NCI-H2196 (cell line): ENCODE measurements at regions not wholly inside any gene's neighbourhood (a gene's known extent, or its start where the extent isn't known, plus 50 kb on each side); places are given as distances from the start of the nearest gene placed in this dataset.
"Not testable (repeated sequence)": the region's sequence is repeated elsewhere in the genome, so short reads cannot be mapped to it uniquely, and the experiment has no call there.

ENCODE experiments used
- DNase-seq: peaks from one replicate; lab custom pipeline; 2025; ENCODE audit not compliant: unreplicated experiment; lab: John Stamatoyannopoulos, UW

DNA sequence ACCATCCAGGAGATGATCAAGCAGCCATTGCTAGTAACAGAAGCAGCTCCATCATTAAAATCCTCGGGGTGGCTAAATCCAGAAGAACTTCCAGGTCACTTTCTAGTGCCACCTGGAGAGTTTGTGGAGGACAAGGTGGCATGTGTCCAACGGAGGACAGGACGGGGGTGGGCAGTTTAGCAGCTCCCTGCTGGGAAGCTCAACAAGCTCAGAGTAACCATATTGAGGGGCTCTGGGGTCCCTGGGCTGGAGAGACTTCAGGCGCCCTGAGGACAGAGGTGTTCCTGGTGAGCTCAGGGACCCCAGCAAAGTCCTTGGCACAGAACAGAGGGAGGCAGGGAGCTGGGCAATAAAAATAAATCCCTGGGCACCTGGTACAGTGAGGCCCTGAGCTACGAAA is 140.0 kb upstream of the FHL2 start:
- no peak for DNase-seq

DNA sequence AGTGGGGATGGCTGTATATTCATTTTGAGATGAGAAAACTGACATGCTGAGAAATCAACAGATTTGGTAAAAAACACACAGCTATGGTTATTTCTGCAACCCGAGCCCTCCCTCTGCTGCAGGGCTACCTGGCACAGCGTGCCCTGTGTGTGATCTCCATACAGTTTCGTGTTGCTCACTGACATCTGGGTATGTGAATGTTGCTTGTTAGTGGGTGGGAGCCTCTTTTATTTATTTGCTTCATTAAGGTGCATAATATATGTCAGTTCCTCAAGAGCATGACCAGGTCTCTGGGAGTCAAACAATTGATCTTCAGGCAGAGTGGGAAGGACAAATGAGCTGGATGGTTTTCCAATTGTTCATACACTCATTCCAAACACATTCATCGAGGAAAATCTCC is 139.1 kb upstream of the FHL2 start:
- no peak for DNase-seq

DNA sequence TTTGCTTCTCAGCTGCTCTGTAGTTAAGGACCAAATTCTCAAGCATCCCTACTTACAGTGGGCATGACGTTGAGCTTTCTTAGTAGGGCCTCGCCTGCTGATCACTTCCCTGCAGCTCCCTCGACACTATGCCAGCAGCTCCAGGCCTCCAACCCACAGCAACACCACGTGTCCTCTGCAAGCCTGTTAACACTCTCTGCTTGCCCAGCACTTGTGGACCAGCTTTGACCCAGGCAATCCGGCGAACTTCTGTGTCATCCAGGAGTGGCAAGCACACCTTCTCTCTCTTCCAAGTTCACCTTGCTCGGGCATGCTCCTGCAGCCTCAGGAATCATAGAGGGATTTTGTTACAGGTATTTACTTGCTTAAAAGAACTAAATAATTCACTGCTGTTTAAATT is 138.6 kb upstream of the FHL2 start:
- no peak for DNase-seq

DNA sequence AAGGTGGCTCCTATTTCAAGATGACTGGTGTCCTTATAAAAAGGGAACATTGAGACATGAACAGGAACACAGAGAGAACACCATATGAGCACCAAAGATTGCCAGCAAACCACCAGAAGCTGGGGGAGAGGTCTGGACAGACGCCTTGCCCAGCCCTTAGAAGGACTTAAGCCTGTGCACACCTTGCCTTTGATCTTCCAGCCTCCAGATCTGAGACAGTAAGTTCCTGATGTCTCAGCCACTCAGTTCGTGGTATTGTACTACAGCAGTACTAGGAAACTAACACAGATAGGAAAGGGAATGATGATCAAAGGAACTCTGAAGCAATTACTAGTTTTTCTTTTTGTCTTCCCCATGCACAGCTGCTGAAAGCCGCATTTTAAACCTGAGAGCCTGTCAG is 137.3 kb upstream of the FHL2 start:
- no peak for DNase-seq

DNA sequence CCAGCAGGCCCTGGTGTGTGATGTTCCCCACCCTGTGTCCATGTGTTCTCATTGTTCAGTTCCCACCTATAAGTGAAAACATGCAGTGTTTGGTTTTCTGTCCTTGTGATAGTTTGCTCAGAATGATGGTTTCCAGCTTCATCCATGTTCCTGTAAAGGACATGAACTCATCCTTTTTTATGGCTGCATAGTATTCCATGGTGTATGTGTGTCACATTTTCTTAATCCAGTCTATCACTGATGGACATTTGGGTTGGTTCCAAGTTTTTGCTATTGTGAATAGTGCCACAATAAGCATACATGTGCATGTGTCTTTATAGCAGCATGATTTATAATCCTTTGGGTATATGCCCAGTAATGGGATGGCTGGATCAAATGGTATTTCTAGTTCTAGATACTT is 130.4 kb upstream of the FHL2 start:
- DNase-seq, result not testable (repeated sequence)

DNA sequence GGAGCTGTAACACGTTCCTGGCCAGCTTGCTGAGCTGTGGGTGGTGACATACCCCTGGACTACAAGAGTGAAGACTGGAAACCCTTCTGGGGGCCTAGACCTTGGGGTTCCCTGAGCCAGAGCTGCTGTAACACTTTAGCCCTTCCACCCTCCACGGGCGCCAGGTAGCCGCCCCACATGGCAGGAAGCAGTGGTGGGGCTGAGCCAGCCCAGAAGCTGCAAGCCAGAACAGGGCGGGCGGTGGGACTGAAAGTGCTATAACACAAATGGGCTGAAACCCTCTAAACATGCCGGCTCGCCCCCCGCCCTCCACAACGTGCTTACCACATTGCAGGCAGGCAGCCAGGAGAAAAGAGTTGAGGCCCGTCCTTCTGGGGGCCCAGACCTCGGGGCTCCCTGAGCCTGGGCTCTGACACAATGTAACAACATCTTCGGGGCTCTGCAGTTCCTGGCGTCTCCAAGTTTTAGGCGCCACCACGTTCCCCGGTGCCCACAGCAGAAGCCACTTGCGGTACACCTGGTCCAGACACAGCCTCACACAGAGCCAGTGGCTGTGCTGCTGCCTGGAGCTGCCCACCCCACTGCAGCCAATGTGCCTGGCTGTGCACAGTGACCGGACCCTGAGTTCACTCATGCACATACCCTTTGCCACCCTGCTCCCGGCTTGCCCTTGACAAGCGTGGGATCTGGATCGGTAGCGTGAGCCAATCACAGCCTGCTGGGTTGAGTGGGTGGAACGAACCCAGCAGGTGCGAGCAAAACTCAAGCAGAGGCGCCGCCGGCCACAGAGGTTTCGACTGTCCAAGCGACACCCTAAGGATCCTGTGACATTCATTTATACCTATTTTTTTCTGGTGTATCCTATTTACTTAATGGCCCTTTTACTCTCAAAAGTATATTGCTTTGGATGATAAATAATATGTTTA is 127.4 kb upstream of the FHL2 start:
- no peak for DNase-seq

DNA sequence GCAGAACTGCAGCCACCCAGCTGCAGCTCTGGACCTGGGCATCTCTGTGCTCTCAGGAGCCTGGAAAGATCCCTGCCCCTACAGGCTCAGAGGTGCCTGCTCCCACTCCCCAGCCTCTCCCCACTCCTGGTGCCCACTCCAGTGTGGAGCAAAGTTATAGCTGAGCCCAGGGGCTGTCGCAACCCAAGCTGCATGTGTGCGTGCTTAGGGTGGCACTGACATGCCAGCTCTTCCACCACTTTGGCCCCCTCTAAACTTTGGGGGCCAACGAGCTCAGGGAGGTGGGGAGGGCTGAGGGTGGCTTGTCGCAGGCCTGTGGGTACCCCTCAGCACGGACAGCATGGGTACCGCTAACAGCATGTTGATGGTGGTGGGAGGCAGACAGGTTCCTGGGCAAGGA is 126.3 kb upstream of the FHL2 start:
- no peak for DNase-seq

DNA sequence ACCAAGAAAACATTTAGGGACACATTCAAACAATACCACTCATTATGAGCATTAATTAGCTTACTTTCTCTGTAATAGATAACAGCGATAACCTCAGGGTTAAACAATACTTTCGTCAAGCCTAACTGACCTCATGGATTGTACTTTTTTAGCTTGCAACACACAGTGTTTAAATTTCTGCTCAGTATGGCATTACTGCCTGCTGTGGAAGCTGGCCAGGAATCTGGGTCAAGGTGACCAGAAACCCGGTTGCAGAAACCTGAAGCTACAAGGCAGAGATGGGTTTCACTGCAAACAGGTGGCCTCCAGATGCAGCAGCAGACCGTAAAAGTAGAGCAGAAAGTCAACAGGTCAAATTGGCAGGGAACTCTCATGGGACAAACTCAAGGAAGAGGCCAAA is 123.8 kb upstream of the FHL2 start:
- DNase-seq, result peak; percentile 37

DNA sequence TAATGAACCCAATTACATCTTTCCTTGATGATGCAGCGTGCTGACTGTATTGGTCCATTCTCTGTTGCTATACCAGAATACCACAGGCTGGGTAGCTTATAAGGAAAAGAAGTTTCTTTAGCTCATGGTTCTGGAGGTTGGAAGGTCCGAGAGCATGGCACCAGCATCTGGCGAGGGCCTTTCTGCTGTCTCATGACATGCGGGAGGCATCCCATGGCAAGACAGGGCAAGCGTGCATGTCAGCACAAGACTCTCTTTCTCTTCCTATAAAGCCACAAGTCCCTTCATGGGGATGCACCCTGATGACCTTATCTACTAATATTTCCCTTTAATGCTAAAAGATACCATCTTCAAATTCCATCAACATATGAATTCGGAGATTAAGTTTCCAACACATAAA is 122.8 kb upstream of the FHL2 start:
- DNase-seq, result no peak

DNA sequence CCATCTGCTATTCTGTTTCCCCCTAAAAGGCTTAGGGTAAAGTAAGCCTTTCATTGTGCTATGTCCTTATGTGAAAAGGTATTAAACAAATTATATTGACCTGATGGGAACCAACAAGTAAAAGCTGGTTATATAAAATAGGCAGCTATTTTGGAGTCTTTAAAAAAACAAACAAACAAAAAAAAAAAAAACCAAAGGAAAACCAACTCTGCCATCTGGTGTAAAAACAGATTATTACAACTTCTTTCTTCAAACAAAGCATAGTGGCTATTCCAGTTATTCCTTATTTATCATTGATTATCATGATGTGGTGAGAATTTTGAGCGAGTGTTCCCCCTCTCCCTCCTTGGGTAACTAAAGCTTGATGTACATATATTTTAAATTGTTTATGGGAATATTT is 122.3 kb upstream of the FHL2 start:
- DNase-seq, result peak; percentile 46

DNA sequence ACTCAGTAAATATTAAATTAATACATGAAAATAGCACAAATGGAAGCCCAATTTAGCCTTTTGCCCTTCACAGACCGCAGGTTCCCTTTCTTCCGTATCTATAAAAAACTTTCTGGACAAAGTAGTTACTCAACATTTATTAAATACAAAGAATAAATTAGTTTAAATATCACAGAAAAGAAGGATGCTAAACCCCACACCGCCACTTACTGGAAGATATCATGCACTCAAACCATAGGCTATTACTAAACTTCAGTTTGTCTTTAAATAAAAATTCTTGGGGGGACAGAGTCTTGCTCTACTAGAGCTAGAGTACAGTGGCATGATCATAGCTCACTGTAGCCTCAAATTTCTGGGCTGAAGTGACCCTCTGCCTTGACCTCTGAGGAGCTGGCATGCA is 120.7 kb upstream of the FHL2 start:
- no peak for DNase-seq

DNA sequence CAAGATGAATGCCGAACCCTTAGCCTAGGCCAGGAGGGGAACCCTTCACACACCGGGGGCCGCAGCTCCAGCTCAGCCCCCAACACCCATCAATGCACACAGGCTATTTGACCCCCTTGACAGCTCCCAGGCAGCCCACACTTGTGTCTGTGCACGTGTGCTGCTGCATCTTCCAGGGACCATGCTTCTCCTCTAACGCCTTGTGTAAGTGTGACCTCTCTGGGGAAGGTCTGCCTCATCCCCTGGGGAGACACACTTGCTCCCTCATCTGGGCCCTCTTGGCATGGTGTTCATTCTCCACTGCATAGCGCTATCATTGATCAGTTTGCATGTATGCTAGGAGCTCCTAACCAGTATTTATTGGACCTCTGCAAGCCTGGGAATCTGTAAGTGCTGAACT is 120.0 kb upstream of the FHL2 start:
- DNase-seq, result no peak

DNA sequence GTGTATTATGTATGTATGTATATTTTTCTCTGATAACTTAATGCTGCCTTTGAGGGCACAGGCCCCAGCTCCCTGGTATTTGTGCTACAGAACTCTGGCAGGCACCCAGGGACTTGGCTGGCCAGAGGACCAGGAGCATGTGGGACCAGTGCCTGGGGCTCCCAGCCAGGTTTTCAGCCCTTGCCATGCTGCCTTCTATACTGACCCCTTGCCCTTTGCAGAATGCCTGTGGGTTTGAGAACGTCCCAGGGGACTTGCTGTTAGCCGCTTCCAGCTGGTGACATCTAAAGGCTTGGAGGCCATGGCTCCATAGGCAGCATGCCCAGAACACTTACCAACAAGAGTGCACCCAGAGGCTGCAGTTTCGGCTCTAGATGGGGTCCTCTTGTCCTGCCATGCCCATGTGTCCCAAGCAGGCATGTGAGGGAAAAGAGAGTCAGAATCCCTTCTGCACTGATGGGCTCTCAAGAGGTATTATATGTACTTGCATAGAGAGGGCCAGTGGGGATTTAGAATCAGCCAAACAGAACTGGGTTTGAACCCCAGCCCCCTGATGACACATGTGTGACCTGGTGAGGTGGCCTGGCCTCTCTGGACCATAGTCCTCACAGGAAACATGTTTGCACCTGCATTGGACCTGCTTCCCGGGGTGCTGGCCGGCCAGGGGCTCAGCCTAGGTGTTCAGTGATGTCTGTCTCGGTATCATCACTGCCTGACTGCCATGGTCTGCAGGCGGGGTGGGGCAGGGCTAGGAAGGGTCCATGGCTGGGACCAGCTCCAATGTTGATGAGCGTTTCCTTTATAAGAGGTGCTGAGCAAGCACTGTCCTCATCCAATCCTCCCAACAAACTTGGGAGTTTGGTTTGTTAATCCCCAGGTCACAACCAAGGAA is 119.2 kb upstream of the FHL2 start:
- DNase-seq, result peak; percentile 68

DNA sequence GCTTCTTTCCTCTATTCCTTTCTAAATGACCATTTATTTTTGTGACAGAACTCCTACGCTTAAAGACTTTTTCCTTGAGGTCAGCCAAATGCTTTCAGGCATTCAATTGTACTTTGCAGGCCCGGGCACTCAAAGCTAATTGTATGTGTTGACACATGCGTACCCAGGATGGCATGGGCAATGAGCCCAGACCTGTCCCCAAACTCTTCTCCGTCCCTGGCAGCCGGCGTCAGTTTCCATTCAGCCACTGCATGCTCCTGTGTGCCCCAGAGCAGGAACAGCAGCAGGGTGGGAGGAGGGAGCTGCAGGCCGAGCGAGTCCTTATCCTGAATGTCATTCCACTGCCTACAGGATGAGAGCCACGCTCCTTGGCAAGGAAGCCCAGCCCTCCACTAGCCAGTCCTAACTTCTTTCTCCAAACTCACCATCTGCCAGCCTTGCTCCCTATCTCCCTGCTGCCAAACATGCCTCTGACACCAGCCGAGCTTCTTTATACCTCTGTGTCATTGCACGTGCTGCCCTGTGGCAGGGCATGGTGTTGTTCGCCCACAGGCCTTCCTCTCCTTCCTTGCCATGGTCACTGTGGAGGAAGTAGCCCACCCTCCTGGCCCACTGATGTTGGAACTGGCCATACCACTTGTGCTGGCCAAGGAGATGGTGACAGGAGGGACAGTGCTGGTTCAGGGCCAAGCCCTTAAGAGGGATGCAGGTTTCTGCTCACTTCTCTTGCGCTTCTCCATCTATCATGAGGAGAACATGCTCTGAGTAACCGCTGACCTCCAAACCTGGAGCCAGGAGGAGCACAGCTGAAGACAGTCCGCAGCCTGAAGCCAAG is 116.9 kb upstream of the FHL2 start:
- DNase-seq, result peak; percentile 70

DNA sequence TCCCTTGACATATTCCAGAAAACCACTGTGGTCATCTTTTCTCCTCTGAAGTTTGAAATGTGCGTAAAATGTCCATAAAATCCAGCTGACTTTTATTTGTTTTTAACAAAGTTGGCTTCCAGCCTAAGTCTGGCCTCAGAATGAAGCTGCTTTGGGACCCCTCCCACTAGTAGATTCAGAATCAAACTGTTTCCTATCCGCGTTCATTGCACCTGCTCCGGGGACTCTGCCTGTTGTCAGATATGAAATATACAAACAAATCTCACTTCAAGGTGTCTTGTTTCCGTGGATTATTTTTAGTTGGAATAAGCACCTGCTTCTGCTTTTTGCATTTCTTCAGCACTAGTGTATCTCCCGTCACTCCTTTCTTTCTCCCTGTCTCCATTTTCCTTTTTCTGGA is 115.7 kb upstream of the FHL2 start:
- no peak for DNase-seq

DNA sequence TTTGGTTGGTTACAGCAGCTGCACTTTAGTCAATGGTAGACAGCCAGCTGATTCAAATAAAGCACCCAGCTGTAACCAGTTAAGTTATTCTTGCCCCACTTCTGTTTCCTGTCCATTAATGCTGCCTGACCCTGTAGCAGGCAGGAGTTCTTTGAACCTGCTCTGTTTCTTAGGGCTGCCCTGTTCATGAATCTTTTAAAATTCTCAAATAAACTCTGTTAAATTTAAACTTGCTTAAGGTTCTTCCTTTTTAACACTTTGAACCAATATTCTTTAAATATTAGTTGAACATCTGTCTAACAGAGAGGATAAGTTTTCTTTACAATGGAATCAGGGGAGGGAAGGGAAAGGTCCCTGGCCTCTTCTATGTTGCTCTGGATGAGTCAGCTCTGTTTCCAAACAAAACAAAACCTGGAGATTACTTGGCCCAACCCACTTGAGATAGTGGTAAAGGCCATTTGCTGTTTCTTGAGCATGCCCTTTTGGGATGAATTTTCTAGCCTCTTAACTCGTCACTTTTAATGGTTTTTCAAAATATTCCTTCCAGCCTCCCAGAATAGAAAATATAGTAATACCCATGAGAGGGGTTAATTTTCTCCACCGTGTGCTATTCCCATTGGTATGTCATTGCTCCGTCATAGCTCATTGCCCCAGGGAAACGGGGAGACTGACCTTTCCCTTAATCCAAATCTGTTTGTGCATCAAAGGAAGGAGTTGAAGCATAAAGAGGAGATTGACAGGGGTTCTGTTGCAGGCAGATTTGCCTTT is 112.1 kb upstream of the FHL2 start:
- DNase-seq, result no peak

DNA sequence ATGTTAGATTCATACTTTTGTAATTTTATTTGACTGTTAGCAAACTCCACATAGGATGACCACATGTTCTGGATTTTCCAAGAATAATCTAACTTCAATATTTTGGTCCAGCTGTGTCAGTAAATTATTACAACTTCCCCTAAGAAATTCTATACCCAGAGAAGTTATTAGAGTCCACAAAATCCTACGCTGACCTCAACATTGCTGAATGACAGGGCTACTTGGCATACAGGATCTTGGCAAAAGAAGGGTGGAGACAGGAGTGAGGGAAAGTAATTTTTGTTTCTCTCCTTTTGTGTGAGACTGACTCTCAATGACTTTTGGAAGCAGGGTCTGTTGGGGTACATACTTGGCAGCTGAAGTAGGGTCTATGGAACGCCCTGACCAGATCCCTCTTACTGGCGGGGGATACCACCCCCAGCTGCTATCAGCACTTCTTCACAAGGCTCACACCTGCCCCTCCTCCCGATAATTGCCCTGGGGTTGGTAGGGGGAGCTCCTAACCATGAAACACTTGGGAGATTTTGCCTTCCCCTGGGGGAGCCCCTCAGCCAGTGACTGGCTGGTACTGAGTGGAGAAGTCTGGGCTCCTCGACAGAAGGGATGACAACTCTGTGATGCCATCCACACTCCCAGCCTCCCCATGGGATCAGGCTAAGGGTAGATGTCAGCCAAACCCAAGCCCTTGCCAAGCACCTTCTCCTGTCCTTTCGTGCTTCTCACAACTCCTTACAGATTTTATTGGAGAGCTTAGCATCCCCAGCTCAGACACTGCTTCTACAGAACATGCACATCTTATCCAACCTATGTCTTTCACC is 110.6 kb upstream of the FHL2 start:
- no peak for DNase-seq

DNA sequence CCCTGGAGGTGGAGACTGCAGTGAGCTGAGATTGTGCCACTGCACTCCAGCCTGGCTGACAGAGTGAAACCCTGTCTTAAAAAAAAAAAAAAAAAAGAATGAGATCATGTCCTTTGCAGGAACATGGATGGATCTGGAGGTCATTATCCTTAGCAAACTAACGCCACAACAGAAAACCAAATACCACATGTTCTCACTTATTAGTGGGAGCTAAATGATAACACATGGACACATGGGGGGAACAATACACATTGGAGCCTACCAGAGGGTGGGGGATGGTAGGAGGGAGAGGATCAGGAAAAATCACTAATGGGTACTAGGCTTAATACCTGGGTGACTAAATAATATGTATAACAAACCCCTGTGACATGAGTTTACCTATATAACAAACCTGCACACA is 108.0 kb upstream of the FHL2 start:
- DNase-seq, result not testable (repeated sequence)

DNA sequence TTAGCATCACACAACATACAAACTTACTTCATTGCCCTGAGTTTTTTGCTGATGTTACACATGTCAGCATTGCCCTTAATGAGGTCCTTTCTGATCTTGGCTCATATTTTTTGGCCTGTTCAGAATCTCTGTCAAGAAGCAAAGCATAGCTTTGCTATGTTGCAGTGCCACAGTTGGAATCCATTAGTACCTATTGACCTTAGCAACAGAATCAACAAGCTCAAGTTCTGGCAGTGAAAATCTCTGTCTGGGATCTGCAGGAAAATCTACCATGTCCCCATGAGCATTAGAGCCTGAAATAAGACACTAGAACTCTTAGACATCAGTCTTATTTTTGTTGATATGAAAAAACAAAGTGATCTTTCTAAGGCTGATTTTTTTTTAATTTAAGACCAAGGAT is 105.6 kb upstream of the FHL2 start:
- no peak for DNase-seq
